IMR-90 (cell line): ENCODE measurements at regions not wholly inside any gene's neighbourhood (a gene's known extent, or its start where the extent isn't known, plus 50 kb on each side); places are given as distances from the start of the nearest gene placed in this dataset.

Experiments used
- ATAC-seq: fragments of 200-7000 bp; cut with Tn5 transposase; 2 replicates; pipeline ENCODE4 v1.9.1; 2020; ENCODE audit warnings: low read depth, mild to moderate bottlenecking, moderate library complexity
- BruUV-seq: library from RNA; stranded (reverse); fragments of 400-500 nt; replicated peaks from 2 replicates; lab custom pipeline; 2021; lab: Mats Ljungman, UMichigan
- CTCF ChIA-PET: fragments of 300-600 bp; formaldehyde crosslinking; extraction: SDS; loops from one replicate; lab custom pipeline; 2021; ENCODE audit warnings: antibody characterized with exemption; lab: Yijun Ruan, JAX
- POLR2A ChIA-PET: fragments of 300-600 bp; sonication (Branson Sonifier 250); formaldehyde crosslinking; loops from one replicate; lab custom pipeline; 2022; ENCODE audit warnings: antibody characterized with exemption; ENCODE audit not compliant: unreplicated experiment; lab: Charles Lee
- DNase-seq: peaks from one replicate; pipeline ENCODE4 v3.0.0; 2013
- H2AFZ ChIP-seq: replicated peaks from 2 replicates; pipeline ENCODE3; 2013; ENCODE audit warnings: low read length, mild to moderate bottlenecking; ENCODE audit not compliant: poor library complexity
- H2AK5ac ChIP-seq: 2 replicates; pipeline ENCODE4 v1.6.1; 2013; ENCODE audit warnings: low read depth, low read length, inconsistent platforms
- H2AK9ac ChIP-seq: replicated peaks from 2 replicates; pipeline ENCODE3; 2013; ENCODE audit warnings: mild to moderate bottlenecking, low read depth, low read length, moderate library complexity; ENCODE audit not compliant: poor library complexity
- H2BK120ac ChIP-seq: 2 replicates; pipeline ENCODE4 v1.6.1; 2013; ENCODE audit warnings: low read depth, low read length, inconsistent platforms
- H2BK15ac ChIP-seq: 3 replicates; pipeline ENCODE4 v1.6.1; 2013; ENCODE audit warnings: low read depth, low read length, inconsistent platforms
- H2BK20ac ChIP-seq: 2 replicates; pipeline ENCODE4 v1.6.1; 2013; ENCODE audit warnings: low read depth, mild to moderate bottlenecking, inconsistent platforms, low read length, moderate library complexity
- H2BK5ac ChIP-seq: 2 replicates; pipeline ENCODE4 v1.6.1; 2013; ENCODE audit warnings: mild to moderate bottlenecking, low read depth, low read length, inconsistent platforms; ENCODE audit not compliant: poor library complexity, severe bottlenecking
- H3K14ac ChIP-seq: replicated peaks from 2 replicates; pipeline ENCODE4 v1.6.1; 2013; ENCODE audit warnings: low read depth, low read length, inconsistent platforms
- H3K18ac ChIP-seq: 2 replicates; pipeline ENCODE4 v1.6.1; 2013; ENCODE audit warnings: low read depth, low read length, control low read depth
- H3K23ac ChIP-seq: 2 replicates; pipeline ENCODE4 v1.6.1; 2013; ENCODE audit warnings: low read depth, low read length, inconsistent platforms
- H3K27ac ChIP-seq: 2 replicates; pipeline ENCODE4 v1.5.1; 2013; ENCODE audit warnings: mild to moderate bottlenecking, control low read depth, low read length; ENCODE audit not compliant: insufficient read depth
- H3K27me3 ChIP-seq: 2 replicates; pipeline ENCODE4 v1.6.1; 2013; ENCODE audit warnings: low read length; ENCODE audit not compliant: control insufficient read depth, insufficient read depth
- H3K36me3 ChIP-seq: 2 replicates; pipeline ENCODE4 v1.6.1; 2013; ENCODE audit warnings: low read length, mixed read lengths; ENCODE audit not compliant: control insufficient read depth, insufficient read depth
- H3K4ac ChIP-seq: 2 replicates; pipeline ENCODE4 v1.6.1; 2013; ENCODE audit warnings: low read depth, low read length, inconsistent platforms
- H3K4me1 ChIP-seq: 2 replicates; pipeline ENCODE4 v1.6.1; 2013; ENCODE audit warnings: low read length, mixed read lengths; ENCODE audit not compliant: control insufficient read depth, insufficient read depth
- H3K4me2 ChIP-seq: 2 replicates; pipeline ENCODE4 v1.6.1; 2013; ENCODE audit warnings: low read depth, mild to moderate bottlenecking, control low read depth, low read length, moderate library complexity
- H3K4me3 ChIP-seq: 2 replicates; pipeline ENCODE4 v1.5.1; 2013; ENCODE audit warnings: low read depth, mild to moderate bottlenecking, control low read depth, low read length, moderate library complexity; ENCODE audit not compliant: insufficient read depth
- H3K56ac ChIP-seq: 2 replicates; pipeline ENCODE4 v1.6.1; 2013; ENCODE audit warnings: low read length, inconsistent platforms; ENCODE audit not compliant: insufficient read depth; ENCODE audit errors: extremely low read depth
- H3K79me1 ChIP-seq, 2 experiments: 2 replicates each; pipeline ENCODE4 v1.6.1; 2013; ENCODE audit warnings: low read length in 2 of 2, inconsistent platforms in 1 of 2, low read depth in 1 of 2
- H3K9ac ChIP-seq: 2 replicates; pipeline ENCODE4 v1.6.1; 2013; ENCODE audit warnings: low read depth, low read length, control low read depth
- H3K9me1 ChIP-seq: 2 replicates; pipeline ENCODE4 v1.6.1; 2013; ENCODE audit warnings: low read length, inconsistent platforms; ENCODE audit not compliant: insufficient read depth
- H3K9me3 ChIP-seq: 2 replicates; pipeline ENCODE4 v1.6.1; 2013; ENCODE audit warnings: low read length; ENCODE audit not compliant: control insufficient read depth, insufficient read depth
- H4K20me1 ChIP-seq: 2 replicates; pipeline ENCODE4 v1.6.1; 2013; ENCODE audit warnings: low read length, inconsistent platforms; ENCODE audit not compliant: insufficient read depth
- H4K5ac ChIP-seq: 2 replicates; pipeline ENCODE4 v1.6.1; 2013; ENCODE audit warnings: mild to moderate bottlenecking, low read depth, low read length, control low read depth
- H4K8ac ChIP-seq, 2 experiments: 2 replicates each; pipeline ENCODE4 v1.6.1; 2013; ENCODE audit warnings: low read depth in 2 of 2, low read length in 2 of 2, control low read depth in 1 of 2, inconsistent platforms in 1 of 2
- H4K91ac ChIP-seq: 2 replicates; pipeline ENCODE4 v1.6.1; 2013; ENCODE audit warnings: low read depth, low read length, inconsistent platforms; ENCODE audit not compliant: insufficient read depth
- CEBPB ChIP-seq: IDR thresholded peaks from 2 replicates; pipeline ENCODE4 v1.6.1; 2012; ENCODE audit warnings: low read depth, low read length, improper control_type of control experiment
- POLR2A ChIP-seq: IDR thresholded peaks from 2 replicates; pipeline ENCODE4 v1.6.1; 2012; ENCODE audit warnings: mild to moderate bottlenecking, low read depth, low read length
- SMC3 ChIP-seq: fragments of 150-350 bp; IDR thresholded peaks from 2 replicates; pipeline ENCODE4 v1.6.1; 2016; ENCODE audit warnings: low read depth, mild to moderate bottlenecking, antibody characterized with exemption, low read length, moderate library complexity
- dilution Hi-C: fragments of 300-500 bp; cut with HindIII; formaldehyde crosslinking; loops from one replicate; pipeline ENCODE4 v1.14.3; 2018; ENCODE audit warnings: low sequenced_read_pairs; ENCODE audit not compliant: unreplicated experiment
- in situ Hi-C: fragments of 300-500 bp; cut with MboI; formaldehyde crosslinking; loops from 3 replicates; pipeline ENCODE4 v1.14.3; 2019; ENCODE audit warnings: low sequenced_read_pairs, inconsistent platforms, mixed read lengths
- intact Hi-C: fragments of 100-400 bp; cut with micrococcal nuclease; formaldehyde crosslinking; loops from 2 replicates; pipeline ENCODE4 v1.10.0; 2022

DNA sequence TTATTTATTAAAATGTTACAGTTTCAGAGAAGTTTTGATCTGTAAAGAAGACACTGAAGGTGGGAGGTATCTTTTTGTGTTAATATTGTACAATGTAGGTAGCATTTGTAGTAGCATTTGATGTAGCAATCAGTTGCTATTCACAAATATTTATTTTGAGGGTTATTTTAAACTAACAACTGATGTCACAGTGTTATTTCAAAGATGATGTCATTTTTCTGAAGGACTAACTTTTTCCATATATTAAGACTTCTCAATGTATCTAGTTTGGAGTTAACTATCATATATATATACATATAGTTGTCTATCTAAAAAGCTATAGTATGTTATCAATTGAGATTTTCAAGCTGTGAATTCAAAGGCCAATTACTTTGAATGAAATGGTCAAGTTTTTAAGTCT, 1003.3 kb downstream of the DSC3 start:
- no peaks in the 10 kb centered on the region for H3K4me1 ChIP-seq
- H3K4me2 ChIP-seq: no peak overlapping the region
- H2BK20ac ChIP-seq: no peak overlapping the region
- no peaks in the 10 kb centered on the region for H3K9me1 ChIP-seq
- H2BK5ac ChIP-seq: no peak overlapping the region
- BruUV-seq: no TSS peak
- H3K27ac ChIP-seq: no peak overlapping the region
- no peaks in the 10 kb centered on the region for H3K36me3 ChIP-seq
- DNase-seq: no peak
- dilution Hi-C loops: no loop called here
- no peak overlapping the region for H2AK5ac ChIP-seq
- in situ Hi-C loops: no loop called here
- no peak overlapping the region for H3K4me3 ChIP-seq
- H3K27me3 ChIP-seq: no peaks in the 10 kb centered on the region
- H3K9ac ChIP-seq: no peak overlapping the region
- TF ChIP-seq POLR2A (no peak), SMC3 (no peak), CEBPB (no peak)
- H2AK9ac ChIP-seq: no peak overlapping the region
- intact Hi-C loops: no loop called here
- no peak overlapping the region for H3K14ac ChIP-seq
- H4K20me1 ChIP-seq: no peaks in the 10 kb centered on the region
- no peak overlapping the region for H3K56ac ChIP-seq
- no peak overlapping the region for H4K5ac ChIP-seq
- no peak overlapping the region for H3K4ac ChIP-seq
- H3K18ac ChIP-seq: no peak overlapping the region
- POLR2A ChIA-PET: no interaction called here
- H2BK15ac ChIP-seq: no peak overlapping the region
- no peak overlapping the region for H4K91ac ChIP-seq
- CTCF ChIA-PET: no interaction called here
- no peak overlapping the region for H2AFZ ChIP-seq
- H3K23ac ChIP-seq: no peak overlapping the region
- H4K8ac ChIP-seq: no peak overlapping the region
- H3K79me1 ChIP-seq: no peaks in the 10 kb centered on the region
- H3K9me3 ChIP-seq: peaks cover 5% of the 10 kb centered on the region; the same call in 1 of the 2 replicates
- no peak for ATAC-seq
- no peak overlapping the region for H2BK120ac ChIP-seq
